HG03558 (cell line): ENCODE measurements at regions not wholly inside any gene's neighbourhood (a gene's known extent, or its start where the extent isn't known, plus 50 kb on each side); places are given as distances from the start of the nearest gene placed in this dataset.

Experiments used
- ATAC-seq: cut with Tn5 transposase; IDR thresholded peaks from one replicate; pipeline ENCODE4 v1.9.1; 2021; ENCODE audit warnings: moderate number of reproducible peaks; ENCODE audit not compliant: unreplicated experiment; ENCODE audit errors: extremely low read depth

DNA sequence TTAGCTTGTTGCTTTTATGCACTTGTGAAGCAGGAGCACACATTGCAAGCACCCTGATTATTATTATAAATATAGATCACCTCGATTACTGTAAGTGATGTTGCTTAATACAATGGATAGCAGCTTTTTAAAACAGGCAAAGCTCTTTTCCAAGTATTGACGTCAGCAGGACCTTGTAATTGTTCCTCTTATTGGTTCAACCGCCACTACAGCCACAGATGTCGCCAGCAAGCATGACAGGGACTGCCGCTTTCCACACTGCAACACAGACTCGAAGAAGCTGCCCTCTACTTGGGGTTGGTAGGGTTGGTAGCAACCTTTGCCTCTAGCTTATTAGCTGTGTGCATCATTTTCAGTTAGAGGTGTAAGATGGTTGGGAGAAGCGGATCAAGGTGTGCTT lies 167.6 kb downstream of the ZNF365 start:
- no peak for ATAC-seq

- ATAC-seq, result no peak
Observed at GRCh38 chr10:62543571-62544355, 169.6 kb downstream of the ZNF365 start.

DNA sequence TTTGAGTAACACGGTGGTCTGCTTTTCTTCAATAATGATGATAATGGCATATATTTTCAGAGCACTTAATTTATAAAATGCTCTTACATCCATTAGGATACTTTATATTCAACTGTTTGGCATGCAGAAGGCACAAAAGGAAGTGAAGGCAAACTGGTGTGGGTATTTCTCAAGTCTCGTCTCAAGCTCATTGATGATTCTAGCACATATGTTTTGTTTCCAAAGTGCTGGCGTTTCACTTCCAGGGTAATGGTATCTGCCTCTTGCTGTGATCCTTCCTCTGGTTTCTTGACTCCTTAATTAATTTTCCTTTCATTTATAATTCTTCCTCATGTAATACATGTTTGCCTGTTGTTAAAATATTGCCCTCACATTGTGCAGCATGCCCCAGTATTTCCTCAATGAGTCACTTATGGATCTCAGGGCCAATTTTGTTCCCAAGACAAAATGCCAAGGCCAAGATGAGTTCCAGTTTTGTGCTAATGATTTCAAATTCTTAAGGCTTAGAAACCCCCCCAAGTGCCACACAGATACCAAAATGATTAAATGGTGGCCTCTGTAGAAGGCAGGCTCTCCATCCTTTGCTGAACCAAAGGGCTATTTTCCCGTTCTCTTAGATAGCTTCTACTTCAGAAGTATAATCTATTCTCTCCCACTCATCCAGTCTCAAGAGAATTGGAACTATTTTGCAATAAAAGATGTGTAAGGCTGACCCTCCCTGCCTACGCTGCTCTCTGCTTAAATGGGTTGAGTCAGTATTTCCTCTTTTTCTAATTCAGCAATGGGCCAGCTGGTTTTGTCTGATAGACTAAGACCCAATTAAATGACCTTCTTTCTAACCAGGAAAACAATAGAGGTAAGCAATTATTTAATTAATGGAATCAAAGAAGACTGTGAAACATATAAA lies 171.2 kb downstream of the ZNF365 start:
- ATAC-seq, result no peak

DNA sequence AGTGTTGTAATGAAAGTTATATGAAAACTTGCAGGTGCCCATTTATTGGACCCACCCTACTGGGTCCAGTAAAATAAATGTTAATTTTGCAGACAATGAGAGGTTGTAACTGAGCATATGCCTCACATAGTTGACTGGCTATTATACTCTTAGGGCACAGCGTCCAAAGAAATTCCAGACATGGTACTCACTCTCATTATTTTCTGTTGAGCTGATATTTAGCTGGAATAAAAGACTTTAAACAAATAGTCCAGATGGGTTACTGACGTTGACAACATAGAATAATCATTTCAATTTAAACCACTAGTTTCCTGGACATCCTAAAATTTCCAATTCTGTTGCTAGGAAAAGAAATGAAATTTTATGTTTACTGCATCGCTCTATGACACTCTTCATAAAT lies 174.5 kb downstream of the ZNF365 start:
- ATAC-seq, result no peak

DNA sequence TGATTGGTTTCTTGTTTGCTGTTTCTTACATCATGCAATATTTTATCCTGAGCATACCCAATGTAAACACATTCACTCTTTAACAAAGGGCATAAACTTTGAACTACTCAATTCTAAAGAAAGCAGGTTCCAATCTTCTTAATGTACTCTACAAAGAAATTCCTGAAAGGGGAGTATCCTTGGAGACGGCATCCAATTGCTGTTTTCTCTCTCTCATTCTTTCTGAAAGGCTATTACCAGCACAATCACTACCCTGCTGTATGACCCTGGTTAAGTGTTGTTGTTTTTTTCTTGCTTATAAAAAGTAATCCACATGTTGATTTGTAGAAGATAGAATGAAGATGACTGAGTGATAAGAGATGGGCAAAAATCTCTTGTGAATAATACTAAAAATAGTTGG lies 176.0 kb downstream of the ZNF365 start:
- ATAC-seq, result no peak

- ATAC-seq, result peak; percentile 52
Observed at GRCh38 chr10:62554632-62555199, 180.5 kb downstream of the ZNF365 start.

DNA sequence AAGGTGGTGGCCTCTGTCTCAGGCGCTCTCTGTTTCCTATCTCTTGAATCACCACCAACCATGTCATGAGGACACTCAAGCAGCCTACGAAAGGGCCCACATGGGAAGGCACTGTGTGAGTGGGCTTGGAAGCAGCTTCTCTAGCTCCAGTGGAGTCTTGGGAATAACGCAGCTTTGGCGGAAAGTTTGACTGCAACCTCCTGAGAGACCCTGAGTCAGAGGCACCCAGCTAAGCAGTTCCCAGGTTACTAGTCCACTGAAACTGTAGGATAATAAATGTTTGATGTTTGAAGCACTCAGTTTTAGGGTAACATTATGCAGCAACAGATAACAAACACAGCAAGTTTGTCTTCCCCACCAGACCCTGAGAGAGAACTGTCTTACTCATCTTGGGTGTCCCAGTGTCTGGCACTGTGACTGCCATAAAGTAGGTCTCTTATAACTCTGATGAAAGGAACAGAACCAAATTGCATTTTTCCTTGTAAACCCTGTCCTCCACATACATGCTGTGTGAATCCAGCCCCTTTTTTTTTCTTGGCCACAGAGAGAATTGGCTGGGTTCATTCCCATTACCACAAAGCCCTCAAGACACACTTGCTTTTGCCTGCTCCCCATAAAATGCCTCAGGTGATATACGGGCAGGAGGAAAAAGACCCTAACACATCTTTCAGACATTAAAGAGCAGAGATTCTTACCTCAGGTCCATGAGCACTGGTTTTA lies 185.5 kb downstream of the ZNF365 start:
- ATAC-seq, result no peak

DNA sequence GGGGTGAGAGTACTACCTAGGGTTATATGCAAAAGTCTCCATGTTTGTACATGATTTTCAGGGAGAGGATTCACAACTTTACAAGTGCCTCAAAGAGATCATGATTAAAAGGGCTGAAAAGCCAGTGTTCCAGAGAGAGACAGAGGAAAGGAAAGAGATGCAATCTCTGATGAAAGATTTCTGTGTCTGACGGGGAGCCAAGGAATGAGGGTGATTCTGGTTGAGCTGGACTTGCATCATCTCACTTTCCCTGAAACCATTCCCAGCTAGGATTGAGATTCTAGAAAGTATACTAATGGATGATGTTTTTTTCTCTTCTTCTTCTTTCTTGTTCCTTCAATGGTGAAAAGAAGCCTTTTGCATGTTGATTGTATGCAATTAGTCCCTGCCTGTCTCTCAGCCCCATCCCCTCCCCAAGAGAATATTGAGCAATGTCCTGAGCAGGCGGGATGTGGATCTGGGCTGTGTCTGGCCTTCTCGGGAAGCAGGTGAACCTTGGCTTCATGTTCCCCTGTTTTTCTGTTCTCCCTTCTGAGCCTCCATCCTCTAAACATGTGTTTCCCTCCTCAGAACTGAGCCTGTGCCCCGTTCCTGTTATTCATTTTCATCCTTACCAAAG lies 186.1 kb downstream of the ZNF365 start:
- ATAC-seq, result no peak

- no peak for ATAC-seq
Observed at GRCh38 chr10:62561151-62561550, 187.0 kb downstream of the ZNF365 start.

DNA sequence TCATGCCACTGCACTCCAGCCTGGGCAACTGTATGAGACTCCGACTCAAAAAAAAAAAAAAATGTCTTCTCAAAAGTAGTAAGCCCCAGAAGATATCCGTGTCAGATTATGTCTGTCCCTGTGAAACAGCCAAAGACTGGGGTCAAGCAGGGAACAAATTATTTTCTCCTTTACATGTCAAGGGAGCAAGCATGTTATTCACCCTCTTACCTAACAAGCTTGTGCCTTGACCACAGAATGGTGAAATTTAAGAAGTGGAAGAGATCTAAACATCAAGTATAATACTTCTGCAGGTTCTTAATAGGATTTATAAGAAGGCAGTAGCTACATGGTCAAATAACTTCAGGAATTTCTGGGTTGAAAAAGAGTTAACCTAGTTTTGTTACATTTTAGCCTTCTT lies 187.9 kb downstream of the ZNF365 start:
- ATAC-seq, result no peak

- no peak for ATAC-seq
Observed at GRCh38 chr10:62562795-62563194, 188.6 kb downstream of the ZNF365 start.

GRCh38 chr10:62573929-62574328 lies 199.8 kb downstream of the ZNF365 start:
- no peak for ATAC-seq

- no peak for ATAC-seq
Observed at GRCh38 chr10:62577076-62577475, 202.9 kb downstream of the ZNF365 start.

- ATAC-seq, result no peak
Observed at GRCh38 chr10:62577666-62578291, 203.6 kb downstream of the ZNF365 start.

DNA sequence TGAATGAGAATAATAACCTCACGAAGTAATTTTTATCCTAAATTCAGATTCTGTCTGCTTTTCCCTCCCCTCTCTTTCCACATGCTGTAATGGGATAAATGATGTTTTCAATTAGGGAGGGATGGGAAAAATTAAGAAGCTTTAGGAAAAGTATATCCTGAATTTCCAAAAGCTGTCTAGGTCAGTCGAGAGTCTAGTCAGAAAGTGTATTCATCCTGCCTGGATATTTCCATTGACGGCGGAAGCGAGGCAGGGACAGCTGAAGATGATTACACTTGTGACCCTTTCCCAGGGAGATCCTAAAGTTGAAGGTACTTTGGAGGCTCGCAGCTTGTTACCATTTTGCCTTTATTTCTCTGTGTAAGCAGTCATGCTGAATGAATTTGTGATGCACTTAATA lies 204.1 kb downstream of the ZNF365 start:
- ATAC-seq, result no peak

DNA sequence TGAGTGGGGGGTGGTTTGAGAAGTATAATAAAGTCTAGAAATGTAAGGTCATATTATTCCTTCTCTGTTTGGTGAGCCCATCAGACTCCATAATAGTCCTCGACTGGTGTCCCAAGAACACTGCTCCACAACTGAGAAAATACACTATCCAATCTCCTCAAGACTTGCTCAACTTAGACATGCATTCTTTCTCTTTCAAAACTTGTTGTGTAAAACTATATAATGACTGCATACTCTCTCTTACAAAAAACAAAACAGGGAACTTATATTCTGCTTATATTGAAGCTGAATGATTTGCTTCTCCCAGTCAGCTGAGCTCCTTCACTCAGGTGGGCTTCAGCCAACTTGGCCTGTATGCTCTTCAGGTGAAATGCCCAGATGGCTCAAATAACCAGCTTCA lies 204.7 kb downstream of the ZNF365 start:
- no peak for ATAC-seq

- ATAC-seq, result no peak
Observed at GRCh38 chr10:62580396-62580795, 206.2 kb downstream of the ZNF365 start.

GRCh38 chr10:62581351-62581750 lies 207.2 kb downstream of the ZNF365 start:
- no peak for ATAC-seq

DNA sequence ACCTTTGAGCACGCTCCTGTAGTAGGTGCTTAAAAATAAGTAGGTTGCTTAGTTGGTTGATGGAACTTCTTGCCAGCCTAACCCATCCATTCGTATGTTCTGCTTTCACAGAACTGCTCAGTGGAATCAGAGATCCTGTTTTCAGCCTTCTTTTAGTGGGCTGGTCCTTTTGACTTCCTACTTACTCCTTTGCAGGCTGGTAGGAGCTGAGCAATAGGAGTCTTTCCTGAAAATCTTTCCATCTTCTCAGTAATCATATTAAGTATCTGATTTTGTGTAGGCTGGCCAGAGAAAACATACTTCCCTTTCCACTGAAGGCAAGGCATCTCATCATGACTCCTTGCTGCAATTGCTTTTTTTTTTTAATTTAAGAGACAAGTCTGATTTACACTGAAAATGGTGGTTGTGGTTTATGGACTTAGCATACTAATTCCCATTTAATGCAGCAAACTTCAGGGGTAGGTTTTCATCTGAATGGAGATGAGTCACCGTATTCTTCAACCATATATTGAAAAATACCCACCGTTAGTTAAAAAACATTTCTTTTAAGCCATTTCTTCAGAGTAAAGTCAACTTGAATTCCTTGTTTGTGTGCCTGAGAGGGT lies 208.0 kb downstream of the ZNF365 start:
- ATAC-seq, result no peak
